Activated B cell treated with CpG ODN at 0.5 μM for 24 hours (primary cell): ENCODE measurements at regions not wholly inside any gene's neighbourhood (a gene's known extent, or its start where the extent isn't known, plus 50 kb on each side); places are given as distances from the start of the nearest gene placed in this dataset.

Experiments used
- ATAC-seq: fragments of 200-7000 bp; cut with Tn5 transposase; one replicate; pipeline ENCODE4 v1.10.0; 2021; ENCODE audit warnings: low read depth, mild to moderate bottlenecking, moderate library complexity
- CTCF ChIA-PET: fragments of 350-600 bp; sonication (Branson Sonifier 250); formaldehyde crosslinking; loops from one replicate; lab custom pipeline; 2021; ENCODE audit warnings: antibody characterized with exemption; lab: Charles Lee
- POLR2A ChIA-PET: fragments of 350-600 bp; sonication (Branson Sonifier 250); formaldehyde crosslinking; loops from one replicate; lab custom pipeline; 2021; ENCODE audit warnings: antibody characterized with exemption; lab: Charles Lee
- DNase-seq: peaks from one replicate; pipeline ENCODE4 v3.0.0; 2022
- H3K27ac Mint-ChIP-seq: one replicate; pipeline ENCODE4 v1.8.0; 2020; ENCODE audit warnings: mixed read lengths
- H3K27me3 Mint-ChIP-seq: one replicate; pipeline ENCODE4 v1.8.0; 2021; ENCODE audit warnings: mixed read lengths
- H3K36me3 Mint-ChIP-seq: one replicate; pipeline ENCODE4 v1.8.0; 2021; ENCODE audit warnings: low read depth, mixed read lengths
- H3K4me1 Mint-ChIP-seq: one replicate; pipeline ENCODE4 v1.8.0; 2021; ENCODE audit warnings: mixed read lengths
- H3K4me3 Mint-ChIP-seq: one replicate; pipeline ENCODE4 v1.8.0; 2020; ENCODE audit warnings: mild to moderate bottlenecking, mixed read lengths
- H3K9me3 Mint-ChIP-seq: one replicate; pipeline ENCODE4 v1.8.0; 2020; ENCODE audit warnings: mixed read lengths
- CTCF ChIP-seq: fragments of 200-600 bp; IDR thresholded peaks from one replicate; pipeline ENCODE4 v1.8.0; 2022; ENCODE audit warnings: antibody characterized with exemption, mild to moderate bottlenecking
- intact Hi-C: fragments of 100-400 bp; cut with micrococcal nuclease; formaldehyde crosslinking; loops from one replicate; pipeline ENCODE4 v1.15.1; 2024

- no peak for DNase-seq
- H3K27me3 Mint-ChIP-seq, result no peaks in the 10 kb centered on the region
- no peak overlapping the region for H3K27ac Mint-ChIP-seq
- H3K4me3 Mint-ChIP-seq, result no peak overlapping the region
- ChIA-PET POLR2A (no interaction called here), CTCF (no interaction called here)
- no peak for ATAC-seq
- TF ChIP-seq CTCF, result no peak
- H3K36me3 Mint-ChIP-seq, result no peaks in the 10 kb centered on the region
- H3K9me3 Mint-ChIP-seq, result no peaks in the 10 kb centered on the region
- H3K4me1 Mint-ChIP-seq, result no peaks in the 10 kb centered on the region
- intact Hi-C loops, result no loop called here
Measured at GRCh38 chr10:8520382-8520781, 465.9 kb downstream of the GATA3 start.

DNA sequence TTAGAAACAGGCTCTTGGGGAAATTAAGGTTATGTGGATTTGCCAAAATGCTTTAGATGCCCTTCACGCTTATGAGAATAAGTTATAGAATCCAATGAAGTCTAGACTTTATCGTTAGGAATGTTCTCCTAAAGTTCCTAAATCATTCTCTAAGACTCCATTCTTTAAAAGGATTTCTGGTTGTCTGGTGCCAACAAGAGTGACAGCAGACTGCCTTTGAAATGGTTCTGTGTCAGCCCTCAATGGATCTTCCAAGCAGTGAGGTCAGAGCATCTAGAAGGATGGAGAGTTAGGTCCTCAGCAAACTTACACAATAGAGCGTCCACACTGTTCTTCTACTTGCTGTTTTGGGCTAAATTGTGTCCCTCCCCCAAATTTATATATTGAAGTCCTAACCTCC lies 473.3 kb downstream of the GATA3 start:
- no peak for DNase-seq
- Mint-ChIP-seq H3K4me1 (no peaks in the 10 kb centered on the region), H3K36me3 (no peaks in the 10 kb centered on the region), H3K27ac (no peak overlapping the region), H3K9me3 (peaks cover 2% of the 10 kb centered on the region), H3K4me3 (no peak overlapping the region), H3K27me3 (no peaks in the 10 kb centered on the region)
- no peak for ATAC-seq
- intact Hi-C loops, result no loop called here
- TF ChIP-seq CTCF, result no peak
- CTCF ChIA-PET, result no interaction called here
- POLR2A ChIA-PET, result no interaction called here

- intact Hi-C loops, result no loop called here
- H3K36me3 Mint-ChIP-seq, result no peaks in the 10 kb centered on the region
- ChIA-PET CTCF (no interaction called here), POLR2A (no interaction called here)
- peaks cover 2% of the 10 kb centered on the region for H3K9me3 Mint-ChIP-seq
- DNase-seq (no peak), ATAC-seq (no peak)
- H3K4me1 Mint-ChIP-seq, result no peaks in the 10 kb centered on the region
- TF ChIP-seq CTCF, result no peak
- H3K27ac Mint-ChIP-seq, result no peak overlapping the region
- no peak overlapping the region for H3K4me3 Mint-ChIP-seq
- H3K27me3 Mint-ChIP-seq, result no peaks in the 10 kb centered on the region
Measured at GRCh38 chr10:8531116-8531515, 476.6 kb downstream of the GATA3 start.

- peaks cover 2% of the 10 kb centered on the region for H3K9me3 Mint-ChIP-seq
- no peak for DNase-seq
- H3K4me1 Mint-ChIP-seq, result no peaks in the 10 kb centered on the region
- no peak overlapping the region for H3K27ac Mint-ChIP-seq
- TF ChIP-seq CTCF, result no peak
- ChIA-PET POLR2A (no interaction called here), CTCF (no interaction called here)
- no peak overlapping the region for H3K4me3 Mint-ChIP-seq
- no peaks in the 10 kb centered on the region for H3K27me3 Mint-ChIP-seq
- no peak for ATAC-seq
- intact Hi-C loops, result no loop called here
- no peaks in the 10 kb centered on the region for H3K36me3 Mint-ChIP-seq
Measured at GRCh38 chr10:8532647-8533046, 478.2 kb downstream of the GATA3 start.

DNA sequence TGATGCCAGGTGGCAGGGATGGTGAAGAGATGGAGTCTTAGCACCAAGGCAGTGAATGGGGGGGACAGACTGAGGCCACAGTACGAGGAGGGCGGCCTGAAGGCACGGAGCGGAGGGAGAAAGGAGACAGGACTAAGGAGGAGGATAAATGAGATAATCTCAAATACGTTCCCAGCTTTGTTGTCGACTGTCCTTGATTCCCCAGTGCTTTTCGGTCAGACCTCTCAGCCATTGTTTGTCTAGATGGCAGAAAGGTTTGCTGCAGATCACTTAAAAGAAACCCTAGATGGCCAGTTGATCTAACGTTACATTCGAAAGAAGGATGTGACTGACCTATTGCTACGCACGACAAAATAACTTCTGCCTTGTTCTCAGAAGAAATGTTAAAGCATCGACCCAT lies 479.0 kb downstream of the GATA3 start:
- Mint-ChIP-seq H3K27ac (no peak overlapping the region), H3K4me3 (no peak overlapping the region), H3K36me3 (no peaks in the 10 kb centered on the region), H3K9me3 (no peaks in the 10 kb centered on the region), H3K4me1 (no peaks in the 10 kb centered on the region), H3K27me3 (no peaks in the 10 kb centered on the region)
- TF ChIP-seq CTCF, result no peak
- DNase-seq (no peak), ATAC-seq (no peak)
- POLR2A ChIA-PET, result no interaction called here
- CTCF ChIA-PET, result no interaction called here
- intact Hi-C loops, result no loop called here
